ENCODE measurements at regions not wholly inside any gene's neighbourhood (a gene's known extent, or its start where the extent isn't known, plus 50 kb on each side); places are given as distances from the start of the nearest gene placed in this dataset.

DNA sequence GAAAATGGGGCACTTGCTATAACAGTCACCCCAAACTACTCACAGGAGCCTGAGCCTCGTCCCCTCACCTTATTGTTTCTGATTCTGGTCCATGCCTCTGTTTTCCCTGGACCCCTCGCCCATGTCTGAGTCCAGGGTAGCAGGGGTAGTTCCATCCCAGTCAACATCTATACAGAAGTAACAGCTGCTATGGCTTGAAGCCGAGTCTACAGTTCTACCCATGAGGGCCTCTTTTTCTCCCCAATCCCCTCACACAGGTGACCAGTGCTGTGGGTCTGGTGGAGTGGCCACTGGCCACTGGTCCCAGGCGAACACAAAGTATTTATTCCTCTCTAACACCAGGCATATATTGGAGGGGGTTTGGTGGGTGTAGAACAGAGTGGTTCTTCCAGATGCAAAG lies 116.4 kb downstream of the ZNF280B start:
- TF ChIP-seq, protein P1, sequence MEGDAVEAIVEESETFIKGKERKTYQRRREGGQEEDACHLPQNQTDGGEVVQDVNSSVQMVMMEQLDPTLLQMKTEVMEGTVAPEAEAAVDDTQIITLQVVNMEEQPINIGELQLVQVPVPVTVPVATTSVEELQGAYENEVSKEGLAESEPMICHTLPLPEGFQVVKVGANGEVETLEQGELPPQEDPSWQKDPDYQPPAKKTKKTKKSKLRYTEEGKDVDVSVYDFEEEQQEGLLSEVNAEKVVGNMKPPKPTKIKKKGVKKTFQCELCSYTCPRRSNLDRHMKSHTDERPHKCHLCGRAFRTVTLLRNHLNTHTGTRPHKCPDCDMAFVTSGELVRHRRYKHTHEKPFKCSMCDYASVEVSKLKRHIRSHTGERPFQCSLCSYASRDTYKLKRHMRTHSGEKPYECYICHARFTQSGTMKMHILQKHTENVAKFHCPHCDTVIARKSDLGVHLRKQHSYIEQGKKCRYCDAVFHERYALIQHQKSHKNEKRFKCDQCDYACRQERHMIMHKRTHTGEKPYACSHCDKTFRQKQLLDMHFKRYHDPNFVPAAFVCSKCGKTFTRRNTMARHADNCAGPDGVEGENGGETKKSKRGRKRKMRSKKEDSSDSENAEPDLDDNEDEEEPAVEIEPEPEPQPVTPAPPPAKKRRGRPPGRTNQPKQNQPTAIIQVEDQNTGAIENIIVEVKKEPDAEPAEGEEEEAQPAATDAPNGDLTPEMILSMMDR (conservative IDR thresholded peaks at IDR 0.05; ENCODE audit: low read length) = no peak
- no peak for TF ChIP-seq EZH2phosphoT487 (IDR thresholded peaks at IDR 0.05; ENCODE audit: borderline replicate concordance, low read depth, low read length)
